OCI-LY7 (cell line): ENCODE measurements at regions not wholly inside any gene's neighbourhood (a gene's known extent, or its start where the extent isn't known, plus 50 kb on each side); places are given as distances from the start of the nearest gene placed in this dataset.

Experiments
- EZH2phosphoT487 ChIP-seq: fragments of 200-600 bp; sonication (generic); IDR thresholded peaks from 2 replicates; pipeline ENCODE4 v1.6.1; 2018; ENCODE audit warnings: low read depth, borderline replicate concordance, mild to moderate bottlenecking, mixed run types, antibody characterized with exemption, low read length, moderate library complexity, mixed read lengths
- TF ChIP-seq, protein P1 (sequence below): fragments of 200-600 bp; sonication (generic); conservative IDR thresholded peaks from 2 replicates; pipeline ENCODE4 v1.5.1; 2014; ENCODE audit warnings: mild to moderate bottlenecking, antibody characterized with exemption, low read length, moderate library complexity, mixed read lengths

GRCh38 chr2:45153121-45153520 is 143.9 kb upstream of the SIX2 start:
- TF ChIP-seq, protein P1, sequence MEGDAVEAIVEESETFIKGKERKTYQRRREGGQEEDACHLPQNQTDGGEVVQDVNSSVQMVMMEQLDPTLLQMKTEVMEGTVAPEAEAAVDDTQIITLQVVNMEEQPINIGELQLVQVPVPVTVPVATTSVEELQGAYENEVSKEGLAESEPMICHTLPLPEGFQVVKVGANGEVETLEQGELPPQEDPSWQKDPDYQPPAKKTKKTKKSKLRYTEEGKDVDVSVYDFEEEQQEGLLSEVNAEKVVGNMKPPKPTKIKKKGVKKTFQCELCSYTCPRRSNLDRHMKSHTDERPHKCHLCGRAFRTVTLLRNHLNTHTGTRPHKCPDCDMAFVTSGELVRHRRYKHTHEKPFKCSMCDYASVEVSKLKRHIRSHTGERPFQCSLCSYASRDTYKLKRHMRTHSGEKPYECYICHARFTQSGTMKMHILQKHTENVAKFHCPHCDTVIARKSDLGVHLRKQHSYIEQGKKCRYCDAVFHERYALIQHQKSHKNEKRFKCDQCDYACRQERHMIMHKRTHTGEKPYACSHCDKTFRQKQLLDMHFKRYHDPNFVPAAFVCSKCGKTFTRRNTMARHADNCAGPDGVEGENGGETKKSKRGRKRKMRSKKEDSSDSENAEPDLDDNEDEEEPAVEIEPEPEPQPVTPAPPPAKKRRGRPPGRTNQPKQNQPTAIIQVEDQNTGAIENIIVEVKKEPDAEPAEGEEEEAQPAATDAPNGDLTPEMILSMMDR, result no peak
- no peak for TF ChIP-seq EZH2phosphoT487
